IPS-NIHi7 (cell line): ENCODE measurements at regions not wholly inside any gene's neighbourhood (a gene's known extent, or its start where the extent isn't known, plus 50 kb on each side); places are given as distances from the start of the nearest gene placed in this dataset.

Experiments used
- DNase-seq: peaks from one replicate; pipeline ENCODE4 v3.0.0; 2012; ENCODE audit warnings: mixed read lengths; ENCODE audit errors: extremely low spot score

GRCh38 chr18:51848702-51849101, 491.3 kb upstream of the DCC start:
- DNase-seq, result no peak

- DNase-seq, result no peak
Measured at GRCh38 chr18:51852681-51853080, 487.3 kb upstream of the DCC start.

- no peak for DNase-seq
Measured at GRCh38 chr18:51857989-51858388, 482.0 kb upstream of the DCC start.

- no peak for DNase-seq
Measured at GRCh38 chr18:51861046-51861445, 479.0 kb upstream of the DCC start.

GRCh38 chr18:51862051-51862715, 477.8 kb upstream of the DCC start:
- DNase-seq, result no peak

- DNase-seq, result no peak
Measured at GRCh38 chr18:51864219-51864965, 475.6 kb upstream of the DCC start.

- no peak for DNase-seq
Measured at GRCh38 chr18:51865538-51865937, 474.5 kb upstream of the DCC start.

- no peak for DNase-seq
Measured at GRCh38 chr18:51867767-51868166, 472.2 kb upstream of the DCC start.

GRCh38 chr18:51878724-51879123, 461.3 kb upstream of the DCC start:
- DNase-seq, result no peak

GRCh38 chr18:51879329-51879728, 460.7 kb upstream of the DCC start:
- no peak for DNase-seq

- no peak for DNase-seq
Measured at GRCh38 chr18:51881394-51881793, 458.6 kb upstream of the DCC start.

GRCh38 chr18:51884039-51884438, 456.0 kb upstream of the DCC start:
- no peak for DNase-seq

- no peak for DNase-seq
Measured at GRCh38 chr18:51890762-51891161, 449.2 kb upstream of the DCC start.

- no peak for DNase-seq
Measured at GRCh38 chr18:51891876-51892275, 448.1 kb upstream of the DCC start.

GRCh38 chr18:51897884-51898283, 442.1 kb upstream of the DCC start:
- no peak for DNase-seq

- DNase-seq, result no peak
Measured at GRCh38 chr18:51907687-51908597, 432.1 kb upstream of the DCC start.

- DNase-seq, result no peak
Measured at GRCh38 chr18:51908598-51908944, 431.4 kb upstream of the DCC start.

- no peak for DNase-seq
Measured at GRCh38 chr18:51911584-51911983, 428.4 kb upstream of the DCC start.

- DNase-seq, result no peak
Measured at GRCh38 chr18:51912381-51912780, 427.6 kb upstream of the DCC start.

- no peak for DNase-seq
Measured at GRCh38 chr18:51915176-51915575, 424.8 kb upstream of the DCC start.

- no peak for DNase-seq
Measured at GRCh38 chr18:51921862-51922261, 418.1 kb upstream of the DCC start.

- no peak for DNase-seq
Measured at GRCh38 chr18:51933903-51934302, 406.1 kb upstream of the DCC start.

- no peak for DNase-seq
Measured at GRCh38 chr18:51936115-51936514, 403.9 kb upstream of the DCC start.
